ENCODE measurements at regions not wholly inside any gene's neighbourhood (a gene's known extent, or its start where the extent isn't known, plus 50 kb on each side); places are given as distances from the start of the nearest gene placed in this dataset.

DNA sequence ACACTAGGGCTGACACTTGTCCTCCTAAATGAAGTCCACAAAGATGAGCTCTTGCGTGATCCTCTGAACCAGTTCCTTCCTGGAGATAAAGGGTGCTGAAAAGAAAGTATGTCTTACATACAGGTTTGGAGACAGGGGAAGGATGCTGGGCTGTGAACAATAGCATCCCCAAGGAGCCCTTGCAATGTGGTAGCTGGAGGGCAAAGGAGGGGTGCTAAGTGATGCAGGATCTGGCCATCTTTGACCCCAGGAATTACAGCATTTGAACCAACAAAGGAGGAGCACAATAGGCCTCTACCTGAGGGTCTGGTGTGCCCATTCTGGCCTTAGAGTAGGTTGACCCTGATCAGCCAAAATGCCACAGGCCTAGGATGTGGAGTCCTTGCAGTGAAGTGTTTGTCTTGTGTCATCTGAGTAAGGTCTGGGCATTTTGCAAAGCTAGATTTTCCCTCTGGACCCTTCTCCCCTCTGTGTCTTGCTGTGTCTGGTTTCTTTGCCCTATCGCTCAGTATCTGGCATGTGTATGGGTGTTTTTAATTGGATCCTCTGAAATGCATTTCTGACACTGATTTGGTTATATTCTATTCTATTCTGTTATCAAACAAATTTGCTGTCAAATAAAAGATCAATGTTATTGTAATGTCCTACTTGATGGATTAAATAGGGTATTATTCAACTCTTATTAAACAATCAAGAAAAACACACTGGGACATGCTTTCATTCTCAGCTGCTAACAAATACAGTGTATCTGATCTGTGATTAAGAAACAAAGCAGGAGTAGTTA lies 364.8 kb upstream of the MEIS1 start:
- Histone ChIP-seq H3K9me3 (ENCODE audit: insufficient read depth, low read depth, low read length) (no peaks in the 10 kb centered on the region), H3K27ac (ENCODE audit: low read depth, low read length) (no peak overlapping the region), H3K36me3 (ENCODE audit: insufficient read depth, low read length) (no peaks in the 10 kb centered on the region), H3K4me3 (ENCODE audit: low read length) (no peak overlapping the region), H3K27me3 (ENCODE audit: insufficient read depth, low read length) (no peaks in the 10 kb centered on the region), H3K4me1 (ENCODE audit: insufficient read depth, low read length) (peaks cover 9% of the 10 kb centered on the region; the same call in 1 of the 2 replicates), H3K9ac (ENCODE audit: low read depth, low read length) (no peak overlapping the region)
- 94% methylated on average over 1 of the region's 2 CpGs for WGBS

DNA sequence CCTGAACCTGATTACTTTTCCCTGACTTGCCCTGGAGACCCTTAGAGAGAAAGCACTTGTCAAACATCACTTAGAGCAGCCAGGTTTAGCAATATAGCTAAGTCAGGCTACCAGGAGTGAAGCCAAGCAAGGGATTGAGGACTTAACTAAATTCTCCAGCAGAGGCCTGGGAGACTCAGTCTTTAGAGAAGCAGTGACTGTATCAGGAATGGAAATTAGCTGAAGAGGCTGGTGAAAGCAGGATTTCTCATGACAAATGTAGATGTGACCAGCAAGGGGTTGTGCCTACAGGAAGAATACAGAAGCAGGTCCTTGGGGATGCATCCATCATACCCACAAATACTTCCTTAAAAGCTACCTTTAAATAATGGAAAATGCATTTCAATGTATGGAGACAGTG lies 368.9 kb upstream of the MEIS1 start:
- H3K27me3 ChIP-seq (ENCODE audit: insufficient read depth, low read length) = no peaks in the 10 kb centered on the region
- no peak overlapping the region for H3K27ac ChIP-seq (ENCODE audit: low read depth, low read length)
- H3K4me3 ChIP-seq (ENCODE audit: low read length) = no peak overlapping the region
- peaks cover 9% of the 10 kb centered on the region; the same call in 1 of the 2 replicates for H3K4me1 ChIP-seq (ENCODE audit: insufficient read depth, low read length)
- H3K36me3 ChIP-seq (ENCODE audit: insufficient read depth, low read length) = no peaks in the 10 kb centered on the region
- no peaks in the 10 kb centered on the region for H3K9me3 ChIP-seq (ENCODE audit: insufficient read depth, low read depth, low read length)
- H3K9ac ChIP-seq (ENCODE audit: low read depth, low read length) = no peak overlapping the region

DNA sequence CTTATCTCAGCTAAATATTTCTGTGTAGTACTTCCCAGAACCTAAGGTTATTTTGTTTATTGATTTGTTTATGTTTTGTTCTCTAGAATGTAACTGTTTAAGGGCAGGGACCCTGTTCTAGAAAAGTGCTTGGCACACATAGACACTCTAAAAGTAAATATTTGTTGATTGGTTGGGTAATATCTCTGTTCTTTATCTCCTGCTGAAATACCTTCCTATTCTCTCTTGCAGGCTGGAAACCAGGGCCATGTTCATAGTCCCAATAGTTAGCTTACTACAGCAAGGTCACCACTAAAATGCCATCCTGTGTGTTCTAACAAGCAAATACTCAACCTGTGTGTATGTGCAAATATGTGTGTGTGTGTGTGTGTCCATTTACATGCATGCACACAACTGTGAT lies 375.6 kb upstream of the MEIS1 start:
- no peaks in the 10 kb centered on the region for H3K4me1 ChIP-seq (ENCODE audit: insufficient read depth, low read length)
- H3K9me3 ChIP-seq (ENCODE audit: insufficient read depth, low read depth, low read length) = no peaks in the 10 kb centered on the region
- no peak overlapping the region for H3K4me3 ChIP-seq (ENCODE audit: low read length)
- H3K36me3 ChIP-seq (ENCODE audit: insufficient read depth, low read length) = no peaks in the 10 kb centered on the region
- H3K9ac ChIP-seq (ENCODE audit: low read depth, low read length) = no peak overlapping the region
- H3K27me3 ChIP-seq (ENCODE audit: insufficient read depth, low read length) = no peaks in the 10 kb centered on the region
- H3K27ac ChIP-seq (ENCODE audit: low read depth, low read length) = no peak overlapping the region

DNA sequence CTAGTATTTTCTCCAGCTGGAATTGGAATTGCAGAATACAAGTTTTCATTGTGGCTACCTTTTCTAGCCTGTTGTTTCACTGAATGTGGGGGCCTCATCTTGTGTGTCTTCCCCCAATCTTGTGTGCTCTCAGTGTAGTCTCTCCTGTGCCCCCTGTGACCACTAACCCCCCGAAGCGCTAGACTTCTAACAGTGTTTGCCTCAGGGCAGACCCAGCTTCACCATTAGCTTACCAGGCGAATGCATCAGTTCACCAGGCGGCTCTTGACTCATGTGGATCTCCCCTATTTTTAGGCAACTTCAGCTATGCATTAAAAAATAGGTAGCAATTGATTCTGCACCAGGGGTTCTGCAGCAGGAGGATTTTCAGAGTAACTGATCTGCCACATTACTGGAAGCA lies 376.2 kb upstream of the MEIS1 start:
- Histone ChIP-seq H3K9ac (ENCODE audit: low read depth, low read length) (no peak overlapping the region), H3K4me1 (ENCODE audit: insufficient read depth, low read length) (no peaks in the 10 kb centered on the region), H3K4me3 (ENCODE audit: low read length) (no peak overlapping the region), H3K27ac (ENCODE audit: low read depth, low read length) (no peak overlapping the region), H3K9me3 (ENCODE audit: insufficient read depth, low read depth, low read length) (no peaks in the 10 kb centered on the region), H3K36me3 (ENCODE audit: insufficient read depth, low read length) (no peaks in the 10 kb centered on the region), H3K27me3 (ENCODE audit: insufficient read depth, low read length) (no peaks in the 10 kb centered on the region)
- 88% methylated on average over 4 of the region's 4 CpGs for WGBS

DNA sequence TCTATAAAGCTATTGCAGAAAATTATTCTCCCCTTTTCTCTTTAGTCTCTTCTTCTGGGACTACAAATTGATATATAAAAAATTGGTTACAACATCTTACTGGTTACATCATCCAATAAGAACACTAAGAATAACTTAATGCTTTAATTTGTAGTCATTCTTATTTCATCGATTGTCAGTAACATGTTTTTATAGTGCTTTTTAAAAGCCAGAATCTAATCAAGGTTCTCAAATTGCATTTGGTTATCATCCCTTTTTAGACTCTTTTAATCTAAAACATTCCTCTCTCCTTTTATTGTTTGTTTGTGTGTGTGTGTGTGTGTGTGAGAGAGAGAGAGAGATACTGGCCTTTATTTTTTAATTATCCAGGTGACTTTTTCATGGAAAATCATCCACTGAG lies 377.1 kb upstream of the MEIS1 start:
- H3K4me3 ChIP-seq (ENCODE audit: low read length) = no peak overlapping the region
- WGBS = 100% methylated on average over 1 of the region's 1 CpG

DNA sequence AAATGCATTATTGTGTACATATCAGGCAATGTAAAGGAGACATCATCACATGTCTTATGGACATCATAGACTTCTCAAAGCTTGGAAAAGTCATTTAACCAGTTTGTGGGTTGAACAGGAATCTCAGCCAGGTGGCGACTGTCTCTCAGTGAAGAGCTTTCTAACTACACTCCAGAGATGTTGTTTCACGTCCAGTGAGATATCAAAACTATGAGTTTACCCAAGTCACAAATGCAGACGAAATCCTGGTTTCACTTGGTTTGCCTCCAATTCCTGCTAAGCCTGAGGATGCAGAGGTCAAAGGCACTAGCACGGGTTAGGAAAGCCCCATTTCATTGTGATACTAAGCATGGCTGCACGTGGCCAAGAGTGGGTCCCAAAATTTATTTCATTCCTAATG lies 384.5 kb upstream of the MEIS1 start:
- Histone ChIP-seq H3K4me3 (ENCODE audit: low read length) (no peak overlapping the region), H3K9ac (ENCODE audit: low read depth, low read length) (no peak overlapping the region), H3K4me1 (ENCODE audit: insufficient read depth, low read length) (peaks cover 10% of the 10 kb centered on the region; the same call in 1 of the 2 replicates), H3K36me3 (ENCODE audit: insufficient read depth, low read length) (no peaks in the 10 kb centered on the region), H3K27me3 (ENCODE audit: insufficient read depth, low read length) (no peaks in the 10 kb centered on the region), H3K9me3 (ENCODE audit: insufficient read depth, low read depth, low read length) (no peaks in the 10 kb centered on the region), H3K27ac (ENCODE audit: low read depth, low read length) (no peak overlapping the region)
- 82% methylated on average over 5 of the region's 5 CpGs for WGBS

More for the DNA sequence above, 377.1 kb upstream of the MEIS1 start:
- H3K27me3 ChIP-seq (ENCODE audit: insufficient read depth, low read length) = no peaks in the 10 kb centered on the region
- H3K4me1 ChIP-seq (ENCODE audit: insufficient read depth, low read length) = no peaks in the 10 kb centered on the region
- no peak overlapping the region for H3K9ac ChIP-seq (ENCODE audit: low read depth, low read length)
- no peaks in the 10 kb centered on the region for H3K36me3 ChIP-seq (ENCODE audit: insufficient read depth, low read length)
- no peaks in the 10 kb centered on the region for H3K9me3 ChIP-seq (ENCODE audit: insufficient read depth, low read depth, low read length)
- no peak overlapping the region for H3K27ac ChIP-seq (ENCODE audit: low read depth, low read length)

DNA sequence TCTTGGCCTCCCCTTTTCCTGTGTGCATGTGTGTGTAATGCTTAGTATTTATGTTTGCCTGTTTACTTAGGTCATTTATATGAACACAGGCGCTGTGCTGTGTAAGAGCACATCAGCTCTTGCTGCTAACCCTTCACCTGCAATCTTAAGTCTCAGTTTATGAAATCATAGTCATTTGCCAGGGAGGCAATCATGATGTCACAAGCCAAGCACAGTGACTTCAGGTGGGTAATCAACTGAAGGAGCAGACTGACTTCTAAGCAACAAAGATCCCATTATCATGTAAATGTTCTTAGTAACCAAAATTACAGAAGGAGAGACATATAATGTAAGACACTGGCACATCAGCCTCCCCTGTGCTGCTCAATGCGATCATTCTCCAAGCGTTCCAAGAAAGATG lies 386.3 kb upstream of the MEIS1 start:
- H3K36me3 ChIP-seq (ENCODE audit: insufficient read depth, low read length) = no peaks in the 10 kb centered on the region
- 93% methylated on average over 3 of the region's 3 CpGs for WGBS
- H3K9me3 ChIP-seq (ENCODE audit: insufficient read depth, low read depth, low read length) = no peaks in the 10 kb centered on the region
- peaks cover 10% of the 10 kb centered on the region; the same call in 1 of the 2 replicates for H3K4me1 ChIP-seq (ENCODE audit: insufficient read depth, low read length)
- H3K9ac ChIP-seq (ENCODE audit: low read depth, low read length) = no peak overlapping the region
- no peak overlapping the region for H3K4me3 ChIP-seq (ENCODE audit: low read length)
- no peak overlapping the region for H3K27ac ChIP-seq (ENCODE audit: low read depth, low read length)
- no peaks in the 10 kb centered on the region for H3K27me3 ChIP-seq (ENCODE audit: insufficient read depth, low read length)

DNA sequence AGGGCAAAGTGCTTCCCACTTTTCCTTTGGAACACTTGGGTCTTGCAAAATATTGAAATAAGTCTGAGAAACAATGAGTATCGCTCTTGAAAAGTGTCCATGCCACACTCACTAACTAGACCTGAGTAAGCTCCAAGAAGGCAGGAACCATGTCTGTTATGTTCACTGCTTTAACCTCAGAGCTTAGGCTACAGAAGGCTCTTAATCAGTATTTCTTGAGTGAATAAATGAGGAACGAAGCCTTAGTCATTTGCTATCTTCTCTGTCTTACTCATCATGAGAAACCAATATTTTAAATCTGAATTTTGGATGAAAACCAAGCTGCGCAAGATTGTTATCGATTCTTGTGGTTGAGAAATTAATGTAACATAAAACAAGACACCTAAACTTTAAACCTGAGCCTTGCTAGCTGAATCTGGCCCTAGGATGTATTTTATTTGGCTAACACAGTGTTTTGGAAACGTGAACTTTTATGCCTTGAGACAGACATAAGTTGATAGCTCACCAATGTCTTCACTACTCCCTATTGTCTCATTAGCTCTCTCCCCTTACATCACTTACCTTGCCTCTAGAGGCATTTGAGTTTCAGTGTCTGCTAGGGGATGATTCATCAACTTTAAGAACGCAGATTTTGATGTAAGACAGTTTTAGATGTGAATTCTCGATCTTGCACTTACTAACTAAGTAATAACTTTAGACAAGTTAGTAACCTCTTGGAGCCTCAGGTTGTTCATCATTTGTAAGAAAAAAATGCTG lies 392.8 kb upstream of the MEIS1 start:
- H3K27me3 ChIP-seq (ENCODE audit: insufficient read depth, low read length) = no peaks in the 10 kb centered on the region
- no peak overlapping the region for H3K9ac ChIP-seq (ENCODE audit: low read depth, low read length)
- no peaks in the 10 kb centered on the region for H3K4me1 ChIP-seq (ENCODE audit: insufficient read depth, low read length)
- H3K4me3 ChIP-seq (ENCODE audit: low read length) = no peak overlapping the region
- WGBS = 100% methylated on average over 3 of the region's 7 CpGs
- no peaks in the 10 kb centered on the region for H3K36me3 ChIP-seq (ENCODE audit: insufficient read depth, low read length)
- H3K27ac ChIP-seq (ENCODE audit: low read depth, low read length) = no peak overlapping the region
- H3K9me3 ChIP-seq (ENCODE audit: insufficient read depth, low read depth, low read length) = no peaks in the 10 kb centered on the region

DNA sequence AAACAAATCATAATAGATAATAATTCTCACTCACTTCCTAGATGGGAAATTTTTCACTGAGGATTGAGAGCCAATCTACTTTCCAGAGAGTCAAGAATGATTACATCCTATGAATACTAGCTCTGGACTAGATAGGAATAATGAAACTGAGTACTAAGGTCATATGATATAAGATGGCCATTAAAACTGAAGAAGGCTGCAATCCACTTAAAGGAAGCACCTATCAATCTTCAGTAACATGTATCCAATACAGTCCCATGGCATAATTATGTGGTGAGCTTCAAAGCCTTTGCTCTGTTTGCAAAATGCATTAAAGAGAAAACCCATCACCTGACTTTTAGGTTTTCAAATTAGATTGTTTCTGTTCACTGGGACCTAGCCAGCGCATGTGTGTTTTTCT lies 398.0 kb upstream of the MEIS1 start:
- Histone ChIP-seq H3K9me3 (ENCODE audit: insufficient read depth, low read depth, low read length) (no peaks in the 10 kb centered on the region), H3K36me3 (ENCODE audit: insufficient read depth, low read length) (no peaks in the 10 kb centered on the region), H3K4me3 (ENCODE audit: low read length) (no peak overlapping the region), H3K27ac (ENCODE audit: low read depth, low read length) (no peak overlapping the region), H3K9ac (ENCODE audit: low read depth, low read length) (no peak overlapping the region), H3K4me1 (ENCODE audit: insufficient read depth, low read length) (no peaks in the 10 kb centered on the region), H3K27me3 (ENCODE audit: insufficient read depth, low read length) (no peaks in the 10 kb centered on the region)
- 92% methylated on average over 1 of the region's 1 CpG for WGBS

DNA sequence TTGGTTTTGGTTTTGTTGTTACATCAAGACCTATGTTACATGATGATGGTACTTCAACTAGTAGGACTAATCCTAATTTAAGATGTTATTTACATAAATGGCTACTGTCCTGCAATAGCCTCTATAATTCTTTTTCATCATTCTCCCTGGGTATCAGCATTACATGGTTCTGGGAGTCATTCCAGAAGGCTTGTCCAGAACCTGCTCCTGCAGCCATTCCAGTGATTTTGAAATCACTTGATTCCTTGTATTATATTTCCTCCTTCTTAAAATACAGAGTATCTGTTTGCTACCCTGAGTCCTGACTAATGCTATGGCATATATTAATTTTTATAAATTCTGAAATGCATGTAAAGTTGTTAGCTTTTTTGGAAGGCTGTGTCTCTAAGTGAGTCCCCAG lies 400.5 kb upstream of the MEIS1 start:
- no peaks in the 10 kb centered on the region for H3K27me3 ChIP-seq (ENCODE audit: insufficient read depth, low read length)
- H3K9me3 ChIP-seq (ENCODE audit: insufficient read depth, low read depth, low read length) = no peaks in the 10 kb centered on the region
- H3K9ac ChIP-seq (ENCODE audit: low read depth, low read length) = no peak overlapping the region
- H3K36me3 ChIP-seq (ENCODE audit: insufficient read depth, low read length) = no peaks in the 10 kb centered on the region
- no peak overlapping the region for H3K27ac ChIP-seq (ENCODE audit: low read depth, low read length)
- H3K4me3 ChIP-seq (ENCODE audit: low read length) = no peak overlapping the region
- no peaks in the 10 kb centered on the region for H3K4me1 ChIP-seq (ENCODE audit: insufficient read depth, low read length)

DNA sequence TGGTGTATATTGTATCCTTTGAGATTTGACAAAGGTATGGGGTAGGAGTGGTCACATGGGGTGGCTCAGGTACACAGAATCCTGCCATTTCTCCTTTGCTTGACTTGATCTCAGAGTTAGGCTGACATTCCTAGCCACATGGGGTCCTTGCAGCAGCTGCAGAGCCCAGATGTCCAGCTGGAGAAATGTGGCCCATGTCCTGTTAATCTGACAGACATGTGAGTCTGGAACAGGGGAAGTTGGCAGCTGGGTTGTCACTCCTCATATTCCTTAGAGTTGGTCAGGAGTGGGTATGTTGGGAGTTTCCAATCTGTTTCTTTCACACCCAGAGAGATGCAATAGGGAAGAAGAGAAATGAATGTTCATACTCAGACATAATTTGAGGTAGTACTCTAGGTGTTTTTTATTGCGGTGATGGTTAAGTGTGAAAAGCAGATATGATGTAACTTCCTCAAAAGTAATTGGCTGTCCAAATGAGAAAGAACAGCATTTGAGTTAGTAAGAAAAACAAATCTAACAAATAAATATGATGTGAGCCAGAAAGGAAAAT lies 402.6 kb upstream of the MEIS1 start:
- 100% methylated on average over 1 of the region's 1 CpG for WGBS
- Histone ChIP-seq H3K27me3 (ENCODE audit: insufficient read depth, low read length) (no peaks in the 10 kb centered on the region), H3K27ac (ENCODE audit: low read depth, low read length) (no peak overlapping the region)

More for the DNA sequence above, 402.6 kb upstream of the MEIS1 start:
- Histone ChIP-seq H3K9ac (ENCODE audit: low read depth, low read length) (no peak overlapping the region), H3K36me3 (ENCODE audit: insufficient read depth, low read length) (no peaks in the 10 kb centered on the region), H3K9me3 (ENCODE audit: insufficient read depth, low read depth, low read length) (no peaks in the 10 kb centered on the region), H3K4me3 (ENCODE audit: low read length) (no peak overlapping the region), H3K4me1 (ENCODE audit: insufficient read depth, low read length) (no peaks in the 10 kb centered on the region)

All from HUES64 (cell line).